ENCODE measurements at regions not wholly inside any gene's neighbourhood (a gene's known extent, or its start where the extent isn't known, plus 50 kb on each side); places are given as distances from the start of the nearest gene placed in this dataset.

DNA sequence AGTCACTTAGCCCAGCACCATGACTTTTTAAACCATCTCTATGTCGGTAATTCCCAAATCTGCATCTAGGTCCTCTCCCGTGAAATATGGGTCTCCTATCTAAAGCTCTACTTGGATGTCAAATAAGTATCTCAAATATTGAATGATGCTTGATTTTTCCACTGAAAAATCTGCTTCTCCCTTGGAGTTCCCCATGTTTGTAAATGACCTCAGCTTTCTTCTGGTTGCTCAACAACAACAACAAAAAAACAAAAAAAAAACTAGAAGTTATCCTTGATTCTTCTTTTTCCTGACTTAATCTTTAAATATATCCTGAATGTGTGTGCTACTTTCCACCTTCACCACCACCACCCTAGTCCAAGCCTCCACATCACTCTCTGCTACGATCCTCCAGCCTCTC lies 307.5 kb upstream of the UBE2E2 start (continued):
- TF ChIP-seq FOSL1 (IDR thresholded peaks at IDR 0.05; ENCODE audit: low read depth) (no peak), SP1 (IDR thresholded peaks at IDR 0.05; ENCODE audit: low read depth) (no peak), ELF1 (IDR thresholded peaks at IDR 0.05; ENCODE audit: borderline replicate concordance, low read depth) (no peak)

DNA sequence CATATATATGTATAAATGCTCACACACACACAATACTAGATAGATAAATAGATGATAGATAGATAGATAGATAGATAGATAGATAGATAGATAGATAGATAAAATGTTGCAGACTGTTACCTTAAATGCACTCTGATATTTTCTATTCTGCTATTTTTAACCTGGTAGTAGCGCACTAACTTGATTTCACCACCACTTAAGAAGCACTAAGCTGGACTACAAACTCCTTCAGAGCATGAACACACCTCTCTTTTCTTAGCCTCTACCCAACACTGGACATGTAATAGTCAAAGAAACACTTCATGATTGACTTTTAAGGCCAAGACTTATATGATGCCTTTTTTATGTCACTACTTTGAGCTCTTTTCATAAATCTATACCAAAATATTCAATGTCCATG lies 304.6 kb upstream of the UBE2E2 start:
- Histone ChIP-seq H3K9me3 (ENCODE audit: control insufficient read depth in 1 of 2, insufficient read depth in 1 of 2, low read depth in 1 of 2, low read length in 2 of 2) (no peaks in the 10 kb centered on the region; a peak in 1 of 4 replicates), H2AFZ (ENCODE audit: low read depth, low read length, poor library complexity, severe bottlenecking) (no peak overlapping the region), H3K9me2 (ENCODE audit: insufficient read depth) (no peaks in the 10 kb centered on the region), H3K36me3 (ENCODE audit: control insufficient read depth in 1 of 2, insufficient read depth in 2 of 2, low read length in 2 of 2) (no peaks in the 10 kb centered on the region), H3K27me3 (ENCODE audit: insufficient read depth, low read length) (no peaks in the 10 kb centered on the region), H3K4me3 (replicated peaks in 1 of 2; ENCODE audit: low read depth in 1 of 2, low read length in 2 of 2) (no peak overlapping the region), H3K27ac (ENCODE audit: low read depth, low read length) (no peak overlapping the region), H3K79me2 (ENCODE audit: insufficient read depth, low read length) (no peaks in the 10 kb centered on the region), H3K4me2 (ENCODE audit: low read length) (no peak overlapping the region), H3K9ac (ENCODE audit: low read length) (no peak overlapping the region), H3K4me1 (ENCODE audit: control insufficient read depth in 1 of 2, insufficient read depth in 2 of 2, low read length in 2 of 2) (no peaks in the 10 kb centered on the region), H4K20me1 (ENCODE audit: insufficient read depth) (no peaks in the 10 kb centered on the region)
- no TSS peak for BruUV-seq (replicated peaks)
- no peak for ATAC-seq
- intact Hi-C loops (cut with micrococcal nuclease): no loop called here
- ChIA-PET CTCF (no interaction called here), RAD21 (ENCODE audit: low non-redundant PET in 1 of 2, low total read pairs in 2 of 2, uncharacterized antibody in 2 of 2, unreplicated experiment in 2 of 2) (no interaction called here), POLR2A (no interaction called here)
- no peak for TF ChIP-seq TCF7L2 (IDR thresholded peaks at IDR 0.05; ENCODE audit: borderline replicate concordance, extremely low read depth, insufficient read depth, insufficient read length)
- TF ChIP-seq SRF (IDR thresholded peaks at IDR 0.05; ENCODE audit: low read depth): no peak
- no peak for TF ChIP-seq ELF1 (IDR thresholded peaks at IDR 0.05; ENCODE audit: borderline replicate concordance, low read depth)
- TF ChIP-seq, protein P1, sequence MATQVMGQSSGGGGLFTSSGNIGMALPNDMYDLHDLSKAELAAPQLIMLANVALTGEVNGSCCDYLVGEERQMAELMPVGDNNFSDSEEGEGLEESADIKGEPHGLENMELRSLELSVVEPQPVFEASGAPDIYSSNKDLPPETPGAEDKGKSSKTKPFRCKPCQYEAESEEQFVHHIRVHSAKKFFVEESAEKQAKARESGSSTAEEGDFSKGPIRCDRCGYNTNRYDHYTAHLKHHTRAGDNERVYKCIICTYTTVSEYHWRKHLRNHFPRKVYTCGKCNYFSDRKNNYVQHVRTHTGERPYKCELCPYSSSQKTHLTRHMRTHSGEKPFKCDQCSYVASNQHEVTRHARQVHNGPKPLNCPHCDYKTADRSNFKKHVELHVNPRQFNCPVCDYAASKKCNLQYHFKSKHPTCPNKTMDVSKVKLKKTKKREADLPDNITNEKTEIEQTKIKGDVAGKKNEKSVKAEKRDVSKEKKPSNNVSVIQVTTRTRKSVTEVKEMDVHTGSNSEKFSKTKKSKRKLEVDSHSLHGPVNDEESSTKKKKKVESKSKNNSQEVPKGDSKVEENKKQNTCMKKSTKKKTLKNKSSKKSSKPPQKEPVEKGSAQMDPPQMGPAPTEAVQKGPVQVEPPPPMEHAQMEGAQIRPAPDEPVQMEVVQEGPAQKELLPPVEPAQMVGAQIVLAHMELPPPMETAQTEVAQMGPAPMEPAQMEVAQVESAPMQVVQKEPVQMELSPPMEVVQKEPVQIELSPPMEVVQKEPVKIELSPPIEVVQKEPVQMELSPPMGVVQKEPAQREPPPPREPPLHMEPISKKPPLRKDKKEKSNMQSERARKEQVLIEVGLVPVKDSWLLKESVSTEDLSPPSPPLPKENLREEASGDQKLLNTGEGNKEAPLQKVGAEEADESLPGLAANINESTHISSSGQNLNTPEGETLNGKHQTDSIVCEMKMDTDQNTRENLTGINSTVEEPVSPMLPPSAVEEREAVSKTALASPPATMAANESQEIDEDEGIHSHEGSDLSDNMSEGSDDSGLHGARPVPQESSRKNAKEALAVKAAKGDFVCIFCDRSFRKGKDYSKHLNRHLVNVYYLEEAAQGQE (IDR thresholded peaks at IDR 0.05; ENCODE audit: low read depth): no peak
- TF ChIP-seq EZH2 (IDR thresholded peaks at IDR 0.05): no peak
- DNase-seq (ENCODE audit: low read depth, low spot score): no peak
